HEK293 (cell line): ENCODE measurements at regions not wholly inside any gene's neighbourhood (a gene's known extent, or its start where the extent isn't known, plus 50 kb on each side); places are given as distances from the start of the nearest gene placed in this dataset.

Experiments
- CTCF ChIA-PET: fragments of 350-600 bp; formaldehyde crosslinking; extraction: SDS; loops from one replicate; lab custom pipeline; 2021; ENCODE audit warnings: antibody characterized with exemption; lab: Yijun Ruan, JAX
- POLR2A ChIA-PET: fragments of 300-600 bp; formaldehyde crosslinking; extraction: SDS; loops from one replicate; lab custom pipeline; 2020; ENCODE audit warnings: antibody characterized with exemption, inconsistent platforms; lab: Yijun Ruan, JAX
- H3K27ac ChIP-seq: fragments of 200-500 bp; sonication (Bioruptor generic); 2 replicates; pipeline ENCODE4 v1.5.1; 2014; ENCODE audit warnings: low read depth, low read length, control low read depth, inconsistent platforms; ENCODE audit errors: extremely low read depth
- H3K36me3 ChIP-seq, 2 experiments: fragments of 200-500 bp in 1 of 2; sonication (Bioruptor generic) in 1 of 2; 1 replicate in 1 of 2; 2 replicates in 1 of 2; pipeline ENCODE4 v1.5.1; 2014 to 2017; ENCODE audit warnings: inconsistent platforms in 2 of 2, low read length in 2 of 2; ENCODE audit not compliant: control insufficient read depth in 2 of 2, insufficient read depth in 1 of 2
- H3K4me1 ChIP-seq: fragments of 200-500 bp; sonication (Bioruptor generic); 2 replicates; pipeline ENCODE4 v1.5.1; 2014; ENCODE audit warnings: mild to moderate bottlenecking, low read length, inconsistent platforms; ENCODE audit not compliant: control insufficient read depth, insufficient read depth
- H3K4me3 ChIP-seq: 2 replicates; pipeline ENCODE4 v1.5.1; 2011; ENCODE audit warnings: low read depth, mild to moderate bottlenecking, control low read depth, low read length, moderate library complexity
- H3K9me3 ChIP-seq: fragments of 200-500 bp; sonication (Bioruptor generic); 2 replicates; pipeline ENCODE4 v1.5.1; 2014; ENCODE audit warnings: low read depth, low read length, inconsistent platforms; ENCODE audit not compliant: control insufficient read depth, insufficient read depth
- AEBP2 ChIP-seq: fragments of 450-650 bp; formaldehyde crosslinking; IDR thresholded peaks from 2 replicates; pipeline ENCODE4 v1.5.1; 2016; ENCODE audit warnings: missing biosample characterization, missing genetic modification characterization, borderline replicate concordance
- CTCF ChIP-seq: fragments of 450-650 bp; formaldehyde crosslinking; IDR thresholded peaks from 2 replicates; pipeline ENCODE4 v1.5.1; 2016; ENCODE audit warnings: missing biosample characterization, missing genetic modification characterization
- GLIS2 ChIP-seq: fragments of 450-650 bp; formaldehyde crosslinking; IDR thresholded peaks from 2 replicates; pipeline ENCODE4 v1.5.1; 2016; ENCODE audit warnings: missing biosample characterization, missing genetic modification characterization
- HOXD13 ChIP-seq: sonication (generic); formaldehyde crosslinking; IDR thresholded peaks from 2 replicates; pipeline ENCODE4 v1.8.0; 2022; ENCODE audit warnings: missing genetic modification reagents, borderline replicate concordance
- KLF1 ChIP-seq: fragments of 450-650 bp; formaldehyde crosslinking; IDR thresholded peaks from 2 replicates; pipeline ENCODE4 v1.5.1; 2016; ENCODE audit warnings: missing biosample characterization, missing genetic modification characterization
- ZFP3 ChIP-seq: fragments of 450-650 bp; formaldehyde crosslinking; IDR thresholded peaks from 2 replicates; pipeline ENCODE4 v1.5.1; 2016; ENCODE audit warnings: low read depth, missing biosample characterization, missing genetic modification characterization
- ZFP37 ChIP-seq: fragments of 450-650 bp; formaldehyde crosslinking; IDR thresholded peaks from 2 replicates; pipeline ENCODE4 v1.5.1; 2016; ENCODE audit warnings: missing biosample characterization, missing genetic modification characterization
- ZNF140 ChIP-seq: fragments of 450-650 bp; formaldehyde crosslinking; IDR thresholded peaks from 2 replicates; pipeline ENCODE4 v1.5.1; 2016; ENCODE audit warnings: missing biosample characterization, missing genetic modification characterization
- ZNF184 ChIP-seq: fragments of 450-650 bp; IDR thresholded peaks from 2 replicates; pipeline ENCODE4 v1.5.1; 2018; ENCODE audit warnings: missing biosample characterization, mild to moderate bottlenecking, missing genetic modification characterization
- ZNF19 ChIP-seq: fragments of 450-650 bp; formaldehyde crosslinking; IDR thresholded peaks from 2 replicates; pipeline ENCODE4; 2016; ENCODE audit warnings: missing biosample characterization, missing genetic modification characterization, low read depth
- ZNF2 ChIP-seq: fragments of 450-650 bp; formaldehyde crosslinking; IDR thresholded peaks from 2 replicates; pipeline ENCODE4 v1.5.1; 2016; ENCODE audit warnings: missing biosample characterization, missing genetic modification characterization
- ZNF221 ChIP-seq: fragments of 450-650 bp; formaldehyde crosslinking; IDR thresholded peaks from 2 replicates; pipeline ENCODE4 v1.5.1; 2017; ENCODE audit warnings: missing biosample characterization, missing genetic modification characterization, borderline replicate concordance
- ZNF292 ChIP-seq: fragments of 450-650 bp; formaldehyde crosslinking; IDR thresholded peaks from 2 replicates; pipeline ENCODE4 v1.5.1; 2016; ENCODE audit warnings: low read depth, missing biosample characterization, missing genetic modification characterization, borderline replicate concordance
- ZNF561 ChIP-seq: fragments of 450-650 bp; IDR thresholded peaks from 2 replicates; pipeline ENCODE4 v1.5.1; 2018; ENCODE audit warnings: missing biosample characterization, missing genetic modification characterization, borderline replicate concordance
- ZNF585B ChIP-seq: fragments of 450-650 bp; formaldehyde crosslinking; IDR thresholded peaks from 2 replicates; pipeline ENCODE4 v1.5.1; 2016; ENCODE audit warnings: missing biosample characterization, missing genetic modification characterization
- ZNF629 ChIP-seq: fragments of 450-650 bp; formaldehyde crosslinking; IDR thresholded peaks from 2 replicates; pipeline ENCODE4 v1.5.1; 2017; ENCODE audit warnings: missing biosample characterization, missing genetic modification characterization
- ZNF792 ChIP-seq: fragments of 450-650 bp; formaldehyde crosslinking; IDR thresholded peaks from 2 replicates; pipeline ENCODE4 v1.5.1; 2016; ENCODE audit warnings: missing biosample characterization, missing genetic modification characterization
- ZNF830 ChIP-seq: fragments of 450-650 bp; IDR thresholded peaks from 2 replicates; pipeline ENCODE4 v1.5.0; 2018; ENCODE audit warnings: missing biosample characterization, missing genetic modification characterization, low read depth, mild to moderate bottlenecking, moderate library complexity
- TF ChIP-seq, protein P1 (sequence below): fragments of 450-650 bp; formaldehyde crosslinking; conservative IDR thresholded peaks from 2 replicates; pipeline ENCODE4 v1.5.1; 2016; ENCODE audit warnings: low read depth, missing biosample characterization, missing genetic modification characterization

DNA sequence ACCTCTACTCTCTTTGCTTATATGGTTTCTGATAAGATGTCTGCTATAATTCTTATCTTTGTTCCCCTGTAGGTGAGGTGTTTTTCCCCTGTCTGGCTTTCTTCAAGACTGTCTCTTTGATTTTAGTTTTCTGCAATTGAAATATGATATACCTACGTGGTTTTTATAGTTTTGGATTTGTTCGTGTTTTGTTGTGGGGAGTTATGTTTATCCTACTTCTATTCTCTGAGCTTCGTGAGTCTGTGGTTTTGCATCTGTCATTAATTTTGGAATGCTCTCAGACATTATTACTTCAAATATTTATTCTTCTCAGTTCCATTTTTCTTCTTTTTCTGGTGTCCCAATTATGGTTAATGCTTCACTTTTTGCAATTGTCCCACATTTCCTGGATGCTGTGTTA, 521.3 kb downstream of the KCTD16 start:
- Histone ChIP-seq H3K4me1 (no peaks in the 10 kb centered on the region), H3K27ac (no peak overlapping the region), H3K4me3 (no peak overlapping the region), H3K36me3 (no peaks in the 10 kb centered on the region), H3K9me3 (no peaks in the 10 kb centered on the region)
- ChIA-PET CTCF (no interaction called here), POLR2A (no interaction called here)
- TF ChIP-seq GLIS2 (tag by site-specific recombination) = no peak
- TF ChIP-seq ZNF629 (tag by site-specific recombination) = no peak
- TF ChIP-seq ZNF140 (tag by site-specific recombination) = no peak
- TF ChIP-seq ZNF2 (tag by site-specific recombination) = no peak
- TF ChIP-seq ZNF221 = no peak
- no peak for TF ChIP-seq ZNF792 (tag by site-specific recombination)
- TF ChIP-seq, protein P1, sequence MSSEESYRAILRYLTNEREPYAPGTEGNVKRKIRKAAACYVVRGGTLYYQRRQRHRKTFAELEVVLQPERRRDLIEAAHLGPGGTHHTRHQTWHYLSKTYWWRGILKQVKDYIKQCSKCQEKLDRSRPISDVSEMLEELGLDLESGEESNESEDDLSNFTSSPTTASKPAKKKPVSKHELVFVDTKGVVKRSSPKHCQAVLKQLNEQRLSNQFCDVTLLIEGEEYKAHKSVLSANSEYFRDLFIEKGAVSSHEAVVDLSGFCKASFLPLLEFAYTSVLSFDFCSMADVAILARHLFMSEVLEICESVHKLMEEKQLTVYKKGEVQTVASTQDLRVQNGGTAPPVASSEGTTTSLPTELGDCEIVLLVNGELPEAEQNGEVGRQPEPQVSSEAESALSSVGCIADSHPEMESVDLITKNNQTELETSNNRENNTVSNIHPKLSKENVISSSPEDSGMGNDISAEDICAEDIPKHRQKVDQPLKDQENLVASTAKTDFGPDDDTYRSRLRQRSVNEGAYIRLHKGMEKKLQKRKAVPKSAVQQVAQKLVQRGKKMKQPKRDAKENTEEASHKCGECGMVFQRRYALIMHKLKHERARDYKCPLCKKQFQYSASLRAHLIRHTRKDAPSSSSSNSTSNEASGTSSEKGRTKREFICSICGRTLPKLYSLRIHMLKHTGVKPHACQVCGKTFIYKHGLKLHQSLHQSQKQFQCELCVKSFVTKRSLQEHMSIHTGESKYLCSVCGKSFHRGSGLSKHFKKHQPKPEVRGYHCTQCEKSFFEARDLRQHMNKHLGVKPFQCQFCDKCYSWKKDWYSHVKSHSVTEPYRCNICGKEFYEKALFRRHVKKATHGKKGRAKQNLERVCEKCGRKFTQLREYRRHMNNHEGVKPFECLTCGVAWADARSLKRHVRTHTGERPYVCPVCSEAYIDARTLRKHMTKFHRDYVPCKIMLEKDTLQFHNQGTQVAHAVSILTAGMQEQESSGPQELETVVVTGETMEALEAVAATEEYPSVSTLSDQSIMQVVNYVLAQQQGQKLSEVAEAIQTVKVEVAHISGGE = no peak
- no peak for TF ChIP-seq AEBP2 (tag by site-specific recombination)
- no peak for TF ChIP-seq KLF1 (tag by site-specific recombination)

DNA sequence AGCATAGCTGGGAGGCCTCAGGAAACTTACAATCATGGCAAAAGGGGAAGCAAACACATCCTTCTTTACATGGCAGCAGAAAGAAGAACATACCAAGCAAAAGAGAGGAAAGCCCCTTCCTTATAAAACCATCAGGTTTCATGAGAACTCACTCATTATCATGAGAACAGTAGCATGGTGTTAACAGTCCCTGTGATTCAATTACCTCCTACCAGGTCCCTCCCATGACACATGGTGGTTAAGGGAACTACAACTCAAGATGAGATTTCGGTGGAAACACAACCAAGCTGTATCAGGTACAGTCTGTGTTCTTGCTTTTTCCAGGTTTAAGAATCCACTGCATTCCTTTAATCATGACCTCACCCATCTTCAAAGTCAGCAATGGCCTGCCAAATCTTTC, 514.2 kb downstream of the KCTD16 start:
- POLR2A ChIA-PET = no interaction called here
- no peak overlapping the region for H3K27ac ChIP-seq
- no peaks in the 10 kb centered on the region for H3K9me3 ChIP-seq
- H3K4me3 ChIP-seq = no peak overlapping the region
- TF ChIP-seq ZNF292 (tag by site-specific recombination) (no peak), ZFP3 (no peak), HOXD13 (CRISPR knock-in tag) (no peak), ZNF830 (no peak)
- TF ChIP-seq, protein P1 = no peak
- CTCF ChIA-PET = no interaction called here
- H3K36me3 ChIP-seq = no peaks in the 10 kb centered on the region
- no peaks in the 10 kb centered on the region for H3K4me1 ChIP-seq

GRCh38 chr5:144680711-144681110, 510.0 kb downstream of the KCTD16 start:
- POLR2A ChIA-PET = no interaction called here
- TF ChIP-seq ZNF184 (tag by site-specific recombination) (no peak), ZNF19 (tag by site-specific recombination) (no peak), ZNF561 (no peak), ZFP37 (tag by site-specific recombination) (no peak), ZNF585B (tag by site-specific recombination) (no peak), CTCF (tag by site-specific recombination) (no peak), AEBP2 (tag by site-specific recombination) (no peak)

More at GRCh38 chr5:144680711-144681110, 510.0 kb downstream of the KCTD16 start:
- H3K36me3 ChIP-seq = no peaks in the 10 kb centered on the region
- H3K4me1 ChIP-seq = no peaks in the 10 kb centered on the region
- CTCF ChIA-PET = no interaction called here
- H3K27ac ChIP-seq = no peak overlapping the region
- H3K9me3 ChIP-seq = no peaks in the 10 kb centered on the region
- no peak overlapping the region for H3K4me3 ChIP-seq
